GM23338 (cell line): ENCODE measurements at regions not wholly inside any gene's neighbourhood (a gene's known extent, or its start where the extent isn't known, plus 50 kb on each side); places are given as distances from the start of the nearest gene placed in this dataset.

Experiments used
- ATAC-seq: fragments of 200-7000 bp; cut with Tn5 transposase; 3 replicates; pipeline ENCODE4 v1.9.1; 2020
- DNase-seq: peaks from one replicate; pipeline ENCODE4 v3.0.0-alpha.2; 2015; ENCODE audit warnings: low spot score
- H2AFZ ChIP-seq: fragments of 200-600 bp; sonication (generic); 2 replicates; pipeline ENCODE4 v1.8.0; 2016; ENCODE audit warnings: antibody characterized with exemption, mild to moderate bottlenecking, moderate library complexity
- H3F3A ChIP-seq: fragments of 200-600 bp; sonication (generic); replicated peaks from 2 replicates; pipeline ENCODE4 v1.8.0; 2017; ENCODE audit warnings: antibody characterized with exemption, mixed run types, low read depth
- H3K27ac ChIP-seq: fragments of 200-600 bp; sonication (generic); 2 replicates; pipeline ENCODE4 v1.6.1; 2016; ENCODE audit warnings: low read depth
- H3K27me3 ChIP-seq: fragments of 200-600 bp; sonication (generic); 2 replicates; pipeline ENCODE4 v1.8.0; 2016; ENCODE audit warnings: mild to moderate bottlenecking, mixed run types, moderate library complexity; ENCODE audit not compliant: insufficient read depth
- H3K36me3 ChIP-seq: fragments of 200-600 bp; sonication (generic); 2 replicates; pipeline ENCODE4 v1.8.0; 2016; ENCODE audit warnings: mild to moderate bottlenecking; ENCODE audit not compliant: insufficient read depth
- H3K4me1 ChIP-seq: fragments of 200-600 bp; sonication (generic); 2 replicates; pipeline ENCODE4 v1.8.0; 2016; ENCODE audit warnings: mild to moderate bottlenecking, moderate library complexity; ENCODE audit not compliant: insufficient read depth
- H3K4me2 ChIP-seq: fragments of 200-600 bp; sonication (generic); 2 replicates; pipeline ENCODE4 v1.7.1; 2017; ENCODE audit warnings: mixed run types
- H3K4me3 ChIP-seq: fragments of 200-600 bp; sonication (generic); 2 replicates; pipeline ENCODE4 v1.6.1; 2016; ENCODE audit warnings: mixed run types
- H3K79me2 ChIP-seq: fragments of 200-600 bp; sonication (generic); replicated peaks from 2 replicates; pipeline ENCODE4 v1.8.0; 2017; ENCODE audit warnings: mild to moderate bottlenecking; ENCODE audit not compliant: insufficient read depth
- H3K9me2 ChIP-seq: fragments of 200-600 bp; sonication (generic); 2 replicates; pipeline ENCODE4 v1.8.0; 2017; ENCODE audit not compliant: insufficient read depth
- H4K20me1 ChIP-seq: fragments of 200-600 bp; sonication (generic); replicated peaks from 2 replicates; pipeline ENCODE4 v1.8.0; 2017; ENCODE audit warnings: mild to moderate bottlenecking; ENCODE audit not compliant: insufficient read depth
- H3K27ac Mint-ChIP-seq: 2 replicates; pipeline ENCODE4 v1.8.0; 2020; ENCODE audit warnings: inconsistent platforms, mild to moderate bottlenecking, moderate library complexity, mixed read lengths
- H3K27me3 Mint-ChIP-seq: 3 replicates; pipeline ENCODE4 v1.8.0; 2022; ENCODE audit warnings: low read depth, mild to moderate bottlenecking, moderate library complexity, mixed read lengths, inconsistent platforms; ENCODE audit not compliant: insufficient read depth, poor library complexity
- H3K36me3 Mint-ChIP-seq: 3 replicates; pipeline ENCODE4 v1.8.0; 2021; ENCODE audit warnings: low read depth, mild to moderate bottlenecking, inconsistent platforms, moderate library complexity, mixed read lengths
- H3K4me1 Mint-ChIP-seq: 3 replicates; pipeline ENCODE4 v1.8.0; 2020; ENCODE audit warnings: mild to moderate bottlenecking, inconsistent platforms, mixed read lengths
- H3K4me3 Mint-ChIP-seq: 3 replicates; pipeline ENCODE4 v1.8.0; 2021; ENCODE audit warnings: moderate library complexity, mild to moderate bottlenecking, inconsistent platforms, mixed read lengths
- H3K9me3 Mint-ChIP-seq: 3 replicates; pipeline ENCODE4 v1.8.0; 2020; ENCODE audit warnings: moderate library complexity, mild to moderate bottlenecking, inconsistent platforms, mixed read lengths
- EZH2 ChIP-seq: fragments of 200-600 bp; sonication (generic); IDR thresholded peaks from one replicate; pipeline ENCODE4 v1.8.0; 2017; ENCODE audit warnings: antibody characterized with exemption, mild to moderate bottlenecking, low read depth; ENCODE audit not compliant: unreplicated experiment
- EZH2phosphoT487 ChIP-seq: fragments of 200-600 bp; sonication (generic); IDR thresholded peaks from one replicate; pipeline ENCODE4 v1.8.1; 2018; ENCODE audit warnings: antibody characterized with exemption; ENCODE audit not compliant: unreplicated experiment
- JUNB ChIP-seq: IDR thresholded peaks from one replicate; pipeline ENCODE4 v1.6.1; 2016; ENCODE audit warnings: antibody characterized with exemption; ENCODE audit not compliant: unreplicated experiment
- NANOG ChIP-seq: IDR thresholded peaks from 2 replicates; pipeline ENCODE4 v1.6.1; 2016; ENCODE audit warnings: antibody characterized with exemption, borderline replicate concordance
- POLR2AphosphoS5 ChIP-seq: IDR thresholded peaks from 2 replicates; pipeline ENCODE4 v1.6.1; 2016; ENCODE audit warnings: antibody characterized with exemption, low read depth
- REST ChIP-seq: IDR thresholded peaks from one replicate; pipeline ENCODE4 v1.6.1; 2018; ENCODE audit warnings: antibody characterized with exemption; ENCODE audit not compliant: unreplicated experiment
- STAT1 ChIP-seq: IDR thresholded peaks from one replicate; pipeline ENCODE4 v1.6.1; 2016; ENCODE audit warnings: antibody characterized with exemption; ENCODE audit not compliant: unreplicated experiment
- ZNF114 ChIP-seq: fragments of 250-450 bp; sonication (Bioruptor Pico); IDR thresholded peaks from 2 replicates; pipeline ENCODE4 v1.5.0; 2020; ENCODE audit warnings: mild to moderate bottlenecking, moderate library complexity
- ZNF331 ChIP-seq: fragments of 250-450 bp; sonication (Bioruptor Pico); IDR thresholded peaks from 2 replicates; pipeline ENCODE4 v1.5.0; 2020; ENCODE audit warnings: low read depth, mild to moderate bottlenecking, moderate library complexity
- ZNF462 ChIP-seq: fragments of 250-450 bp; sonication (Bioruptor Pico); IDR thresholded peaks from 2 replicates; pipeline ENCODE4 v1.5.0; 2020; ENCODE audit warnings: mild to moderate bottlenecking, moderate library complexity

GRCh38 chr7:81402227-81402626, 367.6 kb downstream of the HGF start:
- Histone ChIP-seq H3K27ac (no peak overlapping the region), H3K4me2 (no peak overlapping the region), H3F3A (no peaks in the 10 kb centered on the region), H3K4me1 (no peaks in the 10 kb centered on the region), H3K36me3 (peaks cover 7% of the 10 kb centered on the region; the same call in 1 of the 2 replicates), H4K20me1 (no peaks in the 10 kb centered on the region), H3K9me2 (peaks cover 4% of the 10 kb centered on the region; the same call in 1 of the 2 replicates), H3K79me2 (no peaks in the 10 kb centered on the region), H2AFZ (no peak overlapping the region), H3K27me3 (no peaks in the 10 kb centered on the region), H3K4me3 (no peak overlapping the region)
- DNase-seq (no peak), ATAC-seq (no peak)
- H3K4me3 Mint-ChIP-seq, result no peak overlapping the region
- TF ChIP-seq JUNB (no peak), POLR2AphosphoS5 (no peak), REST (no peak), STAT1 (no peak), EZH2phosphoT487 (no peak), ZNF331 (no peak), ZNF114 (CRISPR knock-in tag) (no peak), EZH2 (no peak), NANOG (no peak), ZNF462 (CRISPR knock-in tag) (no peak)
- H3K4me1 Mint-ChIP-seq, result no peaks in the 10 kb centered on the region
- H3K27ac Mint-ChIP-seq, result no peak overlapping the region
- H3K9me3 Mint-ChIP-seq, result peaks cover 17% of the 10 kb centered on the region
- H3K27me3 Mint-ChIP-seq, result peaks cover 1% of the 10 kb centered on the region
- peaks cover 21% of the 10 kb centered on the region for H3K36me3 Mint-ChIP-seq
